Mesodermal cell (in vitro differentiated cells): ENCODE measurements at regions not wholly inside any gene's neighbourhood (a gene's known extent, or its start where the extent isn't known, plus 50 kb on each side); places are given as distances from the start of the nearest gene placed in this dataset.

Source experiments
- H3K27ac ChIP-seq: 2 replicates; pipeline ENCODE4 v1.7.0; 2013; ENCODE audit warnings: mild to moderate bottlenecking, low read depth, low read length, moderate library complexity; ENCODE audit not compliant: severe bottlenecking
- H3K36me3 ChIP-seq: 2 replicates; pipeline ENCODE4 v1.7.1; 2013; ENCODE audit warnings: mild to moderate bottlenecking, low read length, moderate library complexity; ENCODE audit not compliant: control insufficient read depth, insufficient read depth
- H3K4me1 ChIP-seq: one replicate; pipeline ENCODE4 v1.7.1; 2013; ENCODE audit warnings: mild to moderate bottlenecking, low read length; ENCODE audit not compliant: insufficient read depth, control insufficient read depth, poor library complexity, severe bottlenecking
- H3K4me3 ChIP-seq: 2 replicates; pipeline ENCODE4 v1.7.0; 2013; ENCODE audit warnings: low read length, control low read depth, mild to moderate bottlenecking; ENCODE audit not compliant: insufficient read depth, poor library complexity, severe bottlenecking; ENCODE audit errors: extremely low read depth
- H3K9me3 ChIP-seq: 2 replicates; pipeline ENCODE4 v1.7.1; 2013; ENCODE audit warnings: mild to moderate bottlenecking, low read length, moderate library complexity; ENCODE audit not compliant: control insufficient read depth
- WGBS, 2 experiments: methylation state at CpG; one replicate each; pipeline ENCODE4 v1.1.5; 2013; ENCODE audit warnings: missing lambda C conversion rate in 2 of 2; ENCODE audit not compliant: insufficient coverage in 2 of 2; 5-methylcytosine and 5-hydroxymethylcytosine counted together

- 82 to 90% methylated on average over 1 of the region's 1 CpG for WGBS, 2 experiments
- Histone ChIP-seq H3K9me3 (peaks cover 4% of the 10 kb centered on the region), H3K36me3 (no peaks in the 10 kb centered on the region), H3K4me3 (no peak overlapping the region), H3K27ac (no peak overlapping the region), H3K4me1 (no peaks in the 10 kb centered on the region)
Observed at GRCh38 chr19:20250121-20250520, 83.1 kb downstream of the ZNF486 start.
